HepG2 (cell line): ENCODE measurements at regions not wholly inside any gene's neighbourhood (a gene's known extent, or its start where the extent isn't known, plus 50 kb on each side); places are given as distances from the start of the nearest gene placed in this dataset.

Experiments
- CREM ChIP-seq, 2 experiments: sonication (generic) in 1 of 2; formaldehyde crosslinking in 1 of 2; IDR thresholded peaks; 2 replicates each; pipeline versions ENCODE4 v1.4.0 to v1.6.1; 2016 to 2020; ENCODE audit warnings: antibody characterized with exemption in 1 of 2, mild to moderate bottlenecking in 1 of 2, missing genetic modification reagents in 1 of 2
- POLR2A ChIP-seq, 2 experiments: IDR thresholded peaks; 2 replicates each; pipeline ENCODE4 v1.6.1; 2011; ENCODE audit warnings: low read depth in 2 of 2, low read length in 2 of 2, mild to moderate bottlenecking in 1 of 2, moderate library complexity in 1 of 2; ENCODE audit not compliant: insufficient read depth in 1 of 2
- RFXAP ChIP-seq: sonication (generic); formaldehyde crosslinking; IDR thresholded peaks from 2 replicates; pipeline ENCODE4 v1.4.0; 2020; ENCODE audit warnings: missing genetic modification reagents, borderline replicate concordance
- SRSF1 ChIP-seq: fragments of 200-400 bp; formaldehyde crosslinking; optimal IDR thresholded peaks from 2 replicates; pipeline ENCODE3; 2017; ENCODE audit warnings: mild to moderate bottlenecking, low read depth, low read length, moderate library complexity
- ZSCAN5A ChIP-seq: sonication (generic); formaldehyde crosslinking; IDR thresholded peaks from 2 replicates; pipeline ENCODE4 v1.8.0; 2022; ENCODE audit warnings: mild to moderate bottlenecking, missing genetic modification reagents, borderline replicate concordance
- TF ChIP-seq, protein P1 (sequence below): sonication (generic); IDR thresholded peaks from 2 replicates; pipeline ENCODE4 v1.6.1; 2016; ENCODE audit warnings: low read depth, borderline replicate concordance

GRCh38 chr2:240336820-240337427 is 98.5 kb upstream of the GPC1 start:
- no peak for TF ChIP-seq RFXAP (CRISPR knock-in tag)
- TF ChIP-seq POLR2A (IDR thresholded peaks at IDR 0.05; ENCODE audit: insufficient read depth in 1 of 2, low read depth in 2 of 2, low read length in 2 of 2) = no peak
- no peak for TF ChIP-seq ZSCAN5A (CRISPR knock-in tag)
- TF ChIP-seq, protein P1, sequence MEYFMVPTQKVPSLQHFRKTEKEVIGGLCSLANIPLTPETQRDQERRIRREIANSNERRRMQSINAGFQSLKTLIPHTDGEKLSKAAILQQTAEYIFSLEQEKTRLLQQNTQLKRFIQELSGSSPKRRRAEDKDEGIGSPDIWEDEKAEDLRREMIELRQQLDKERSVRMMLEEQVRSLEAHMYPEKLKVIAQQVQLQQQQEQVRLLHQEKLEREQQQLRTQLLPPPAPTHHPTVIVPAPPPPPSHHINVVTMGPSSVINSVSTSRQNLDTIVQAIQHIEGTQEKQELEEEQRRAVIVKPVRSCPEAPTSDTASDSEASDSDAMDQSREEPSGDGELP = no peak
- no peak for TF ChIP-seq CREM (IDR thresholded peaks at IDR 0.05)
- no peak for TF ChIP-seq CREM (CRISPR knock-in tag; IDR thresholded peaks at IDR 0.05)
- no peak for TF ChIP-seq SRSF1
